Sigmoid colon (tissue), 6 donors: ENCODE measurements at regions not wholly inside any gene's neighbourhood (a gene's known extent, or its start where the extent isn't known, plus 50 kb on each side); places are given as distances from the start of the nearest gene placed in this dataset.

ENCODE experiments used
- DNase-seq: peaks from one replicate; pipeline ENCODE4 v3.0.0-alpha.2; 2019
- H3K27ac ChIP-seq, 4 donors: fragments of 200-600 bp; sonication (generic); one replicate each; pipeline ENCODE4 v1.5.1; 2016 to 2019; ENCODE audit warnings: mild to moderate bottlenecking in 1 of 4
- H3K27me3 ChIP-seq, 3 donors: fragments of 200-600 bp; sonication (generic); one replicate each; pipeline ENCODE4 v1.5.1; 2019; ENCODE audit warnings: mild to moderate bottlenecking in 1 of 3
- H3K36me3 ChIP-seq, 4 donors: fragments of 200-600 bp; sonication (generic); one replicate each; pipeline ENCODE4 v1.5.1; 2016 to 2019
- H3K4me1 ChIP-seq, 4 donors: fragments of 200-600 bp; sonication (generic); one replicate each; pipeline ENCODE4 v1.5.1; 2017 to 2019
- H3K4me3 ChIP-seq, 4 donors: fragments of 200-600 bp; sonication (generic); one replicate each; pipeline ENCODE4 v1.5.1; 2017 to 2019; ENCODE audit warnings: mild to moderate bottlenecking in 2 of 4, moderate library complexity in 1 of 4
- H3K9me3 ChIP-seq, 4 donors: fragments of 200-600 bp in 3 of 4; sonication (generic) in 3 of 4; one replicate each; pipeline versions ENCODE4 v1.5.1 to v1.6.1; 2013 to 2019
- EP300 ChIP-seq, 4 donors: sonication (generic); formaldehyde crosslinking; IDR thresholded peaks; one replicate each; pipeline ENCODE4 v1.6.1; 2017; ENCODE audit warnings: antibody characterized with exemption in 4 of 4
- POLR2A ChIP-seq, 2 donors: fragments of 450-650 bp; IDR thresholded peaks; one replicate each; pipeline ENCODE4 v1.6.1; 2016; ENCODE audit warnings: antibody characterized with exemption in 2 of 2, mild to moderate bottlenecking in 2 of 2, moderate library complexity in 2 of 2
- POLR2AphosphoS5 ChIP-seq, 4 donors: sonication (generic); formaldehyde crosslinking; IDR thresholded peaks; one replicate each; pipeline ENCODE4 v1.6.1; 2017; ENCODE audit warnings: antibody characterized with exemption in 4 of 4
- WGBS, 2 donors: extraction: QIAGEN DNeasy Blood & Tissue Kit; methylation state at CpG; one replicate each; pipeline ENCODE4 v1.1.7; 2013; 5-methylcytosine and 5-hydroxymethylcytosine counted together
- intact Hi-C: fragments of 100-400 bp; cut with DNase I; formaldehyde crosslinking; loops from one replicate; pipeline ENCODE4 v1.15.1; 2023
- TF ChIP-seq, protein P1 (sequence below), 4 experiments: fragments of 450-650 bp in 3 of 4; fragments of 200-600 bp in 1 of 4; IDR thresholded peaks; one replicate each; pipeline ENCODE4 v1.5.1; 2016 to 2019; ENCODE audit warnings: antibody characterized with exemption in 4 of 4, mild to moderate bottlenecking in 3 of 4, moderate library complexity in 2 of 4
- donor health status: healthy with polysubstance abuse.
- donor health status: healthy.

GRCh38 chr2:225948903-225949302, 549.4 kb downstream of the NYAP2 start:
- intact Hi-C loops: no loop called here
- Histone ChIP-seq H3K27ac (no peak overlapping the region), H3K36me3 (no peaks in the 10 kb centered on the region), H3K4me3 (no peak overlapping the region), H3K9me3 (peaks cover 0 to 10% (median 0%) of the 10 kb centered on the region in 4 donors), H3K4me1 (no peaks in the 10 kb centered on the region), H3K27me3 (no peaks in the 10 kb centered on the region)
- WGBS, 2 donors: 45 to 63% methylated on average over 4 of the region's 4 CpGs
- DNase-seq: no peak
- no peak for TF ChIP-seq EP300 (IDR thresholded peaks at IDR 0.05)
- TF ChIP-seq POLR2A (IDR thresholded peaks at IDR 0.05): no peak
- no peak for TF ChIP-seq POLR2AphosphoS5 (IDR thresholded peaks at IDR 0.05)

DNA sequence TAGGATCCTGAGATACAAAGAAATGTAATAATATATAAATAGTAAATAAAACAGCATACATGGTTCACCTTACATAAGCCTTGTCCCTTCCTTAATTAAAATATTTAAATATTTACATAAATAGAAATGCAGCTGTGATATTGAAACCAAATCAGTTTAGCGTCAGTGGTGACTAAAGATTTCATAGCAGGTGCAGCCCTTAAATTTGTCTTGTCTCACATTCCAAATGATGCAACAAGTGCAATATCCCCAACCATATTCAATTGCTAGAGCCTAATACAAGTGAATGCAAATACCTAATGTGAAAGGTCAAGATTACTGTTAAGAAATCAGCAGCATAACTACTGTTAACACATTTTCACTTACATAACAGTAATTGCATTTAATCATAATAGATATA, 539.5 kb downstream of the NYAP2 start:
- Histone ChIP-seq H3K4me1 (no peaks in the 10 kb centered on the region), H3K9me3 (no peaks in the 10 kb centered on the region), H3K27ac (no peak overlapping the region), H3K4me3 (no peak overlapping the region), H3K27me3 (no peaks in the 10 kb centered on the region), H3K36me3 (no peaks in the 10 kb centered on the region)
- DNase-seq: no peak
- TF ChIP-seq POLR2AphosphoS5 (IDR thresholded peaks at IDR 0.05): no peak
- TF ChIP-seq, protein P1, sequence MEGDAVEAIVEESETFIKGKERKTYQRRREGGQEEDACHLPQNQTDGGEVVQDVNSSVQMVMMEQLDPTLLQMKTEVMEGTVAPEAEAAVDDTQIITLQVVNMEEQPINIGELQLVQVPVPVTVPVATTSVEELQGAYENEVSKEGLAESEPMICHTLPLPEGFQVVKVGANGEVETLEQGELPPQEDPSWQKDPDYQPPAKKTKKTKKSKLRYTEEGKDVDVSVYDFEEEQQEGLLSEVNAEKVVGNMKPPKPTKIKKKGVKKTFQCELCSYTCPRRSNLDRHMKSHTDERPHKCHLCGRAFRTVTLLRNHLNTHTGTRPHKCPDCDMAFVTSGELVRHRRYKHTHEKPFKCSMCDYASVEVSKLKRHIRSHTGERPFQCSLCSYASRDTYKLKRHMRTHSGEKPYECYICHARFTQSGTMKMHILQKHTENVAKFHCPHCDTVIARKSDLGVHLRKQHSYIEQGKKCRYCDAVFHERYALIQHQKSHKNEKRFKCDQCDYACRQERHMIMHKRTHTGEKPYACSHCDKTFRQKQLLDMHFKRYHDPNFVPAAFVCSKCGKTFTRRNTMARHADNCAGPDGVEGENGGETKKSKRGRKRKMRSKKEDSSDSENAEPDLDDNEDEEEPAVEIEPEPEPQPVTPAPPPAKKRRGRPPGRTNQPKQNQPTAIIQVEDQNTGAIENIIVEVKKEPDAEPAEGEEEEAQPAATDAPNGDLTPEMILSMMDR (IDR thresholded peaks at IDR 0.05): no peak
- TF ChIP-seq EP300 (IDR thresholded peaks at IDR 0.05): no peak
- no peak for TF ChIP-seq POLR2A (IDR thresholded peaks at IDR 0.05)
- WGBS, 2 donors: 81 to 89% methylated on average over 1 of the region's 1 CpG
- intact Hi-C loops: no loop called here

GRCh38 chr2:225937625-225938187, 538.2 kb downstream of the NYAP2 start:
- Histone ChIP-seq H3K4me1 (no peaks in the 10 kb centered on the region), H3K27me3 (no peaks in the 10 kb centered on the region), H3K4me3 (no peak overlapping the region), H3K36me3 (no peaks in the 10 kb centered on the region), H3K9me3 (no peaks in the 10 kb centered on the region), H3K27ac (no peak overlapping the region)
- TF ChIP-seq EP300 (IDR thresholded peaks at IDR 0.05) (no peak), POLR2A (IDR thresholded peaks at IDR 0.05) (no peak), POLR2AphosphoS5 (IDR thresholded peaks at IDR 0.05) (no peak)
- TF ChIP-seq, protein P1 (IDR thresholded peaks at IDR 0.05): no peak
- intact Hi-C loops: no loop called here
- no peak for DNase-seq
- WGBS, 2 donors: 93 to 98% methylated on average over 1 of the region's 1 CpG

DNA sequence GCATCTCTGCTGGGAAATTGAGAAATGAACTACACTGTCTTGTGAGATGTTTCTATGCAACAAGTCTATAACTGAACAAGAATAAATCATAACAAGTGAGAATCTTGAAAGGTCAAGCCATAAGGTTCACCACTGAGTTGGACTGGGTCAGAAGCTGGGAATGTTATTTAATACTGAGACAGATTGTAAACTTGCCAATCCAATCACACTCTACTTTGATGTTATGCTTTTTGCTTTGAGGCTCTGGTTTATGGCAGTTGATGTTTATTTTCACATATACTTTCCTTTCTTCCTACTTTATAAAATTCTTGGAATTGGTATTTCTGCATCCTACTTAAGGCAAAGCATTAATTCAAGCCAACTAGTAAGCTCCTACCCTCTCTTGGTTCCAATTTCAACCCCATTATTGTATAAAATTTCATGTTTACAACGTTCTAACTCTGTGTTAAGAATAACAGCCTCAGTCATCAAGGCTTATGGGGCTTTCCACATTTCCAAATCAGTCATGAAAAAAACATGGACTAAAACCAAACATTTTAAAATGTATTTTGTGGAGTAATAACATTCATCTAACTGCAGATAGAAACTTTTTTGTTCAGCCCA, 533.4 kb downstream of the NYAP2 start:
- Histone ChIP-seq H3K27me3 (no peaks in the 10 kb centered on the region), H3K4me1 (no peaks in the 10 kb centered on the region), H3K27ac (no peak overlapping the region), H3K4me3 (no peak overlapping the region), H3K36me3 (no peaks in the 10 kb centered on the region), H3K9me3 (no peaks in the 10 kb centered on the region)
- DNase-seq: no peak
- whole genome bisulfite sequencing, 2 donors: 38 to 59% methylated on average over 1 of the region's 1 CpG
- TF ChIP-seq, protein P1 (IDR thresholded peaks at IDR 0.05): no peak
- TF ChIP-seq EP300 (IDR thresholded peaks at IDR 0.05): no peak
- no peak for TF ChIP-seq POLR2A (IDR thresholded peaks at IDR 0.05)
- TF ChIP-seq POLR2AphosphoS5 (IDR thresholded peaks at IDR 0.05): no peak
- intact Hi-C loops: no loop called here

DNA sequence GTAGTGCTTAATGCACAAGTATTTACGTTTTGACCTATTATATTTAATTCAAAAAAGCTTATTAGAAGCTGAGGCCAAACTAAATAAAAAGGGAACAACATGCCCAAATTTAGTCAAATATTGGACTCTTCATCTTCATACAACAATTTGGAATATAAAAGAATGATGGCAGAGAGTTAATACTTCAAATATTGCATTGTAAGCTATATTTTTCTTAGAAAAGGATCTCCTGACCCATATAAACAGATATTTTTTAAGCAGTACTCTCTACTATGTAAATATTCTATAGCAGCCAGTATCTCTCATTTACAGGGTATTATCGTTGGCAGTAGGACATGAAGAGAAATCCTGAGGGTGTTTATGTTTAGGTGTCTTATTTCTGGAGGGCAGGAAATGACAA, 531.2 kb downstream of the NYAP2 start:
- intact Hi-C loops: no loop called here
- no peaks in the 10 kb centered on the region for H3K4me1 ChIP-seq
- 58 to 64% methylated on average over 2 of the region's 2 CpGs for WGBS, 2 donors
- no peak for DNase-seq
- TF ChIP-seq EP300 (IDR thresholded peaks at IDR 0.05): no peak
- TF ChIP-seq, protein P1 (IDR thresholded peaks at IDR 0.05): no peak
- TF ChIP-seq POLR2A (IDR thresholded peaks at IDR 0.05): no peak
- TF ChIP-seq POLR2AphosphoS5 (IDR thresholded peaks at IDR 0.05): no peak
- H3K9me3 ChIP-seq: no peaks in the 10 kb centered on the region
- H3K27me3 ChIP-seq: no peaks in the 10 kb centered on the region
- no peaks in the 10 kb centered on the region for H3K36me3 ChIP-seq
- no peak overlapping the region for H3K4me3 ChIP-seq
- no peak overlapping the region for H3K27ac ChIP-seq
